ENCODE measurements at regions not wholly inside any gene's neighbourhood (a gene's known extent, or its start where the extent isn't known, plus 50 kb on each side); places are given as distances from the start of the nearest gene placed in this dataset.

GRCh38 chr12:66055837-66056319 is 74.7 kb downstream of the LLPH start:
- H3K27ac ChIP-seq (ENCODE audit: low read length): no peak overlapping the region
- no peak overlapping the region for H3K4me3 ChIP-seq (ENCODE audit: low read length)
- H3K36me3 ChIP-seq (ENCODE audit: control insufficient read depth, insufficient read depth, low read length): no peaks in the 10 kb centered on the region
- no peaks in the 10 kb centered on the region for H3K27me3 ChIP-seq (ENCODE audit: control insufficient read depth, insufficient read depth, low read length)
- DNase-seq: no peak
- no CpG with 5 or more reads among the region's 2 CpGs for WGBS (ENCODE audit: insufficient coverage, low lambda C conversion rate)
- H3K9me3 ChIP-seq (ENCODE audit: control insufficient read depth, low read depth, low read length): no peaks in the 10 kb centered on the region
- H3K4me1 ChIP-seq (ENCODE audit: control insufficient read depth, insufficient read depth, low read length): no peaks in the 10 kb centered on the region

- no CpG with 5 or more reads among the region's 1 CpG for WGBS (ENCODE audit: insufficient coverage, low lambda C conversion rate)
- no peak overlapping the region for H3K4me3 ChIP-seq (ENCODE audit: low read length)
- peaks cover 9% of the 10 kb centered on the region for H3K4me1 ChIP-seq (ENCODE audit: control insufficient read depth, insufficient read depth, low read length)
- H3K27ac ChIP-seq (ENCODE audit: low read length): no peak overlapping the region
- no peak for DNase-seq
- H3K27me3 ChIP-seq (ENCODE audit: control insufficient read depth, insufficient read depth, low read length): no peaks in the 10 kb centered on the region
- no peaks in the 10 kb centered on the region for H3K36me3 ChIP-seq (ENCODE audit: control insufficient read depth, insufficient read depth, low read length)
- H3K9me3 ChIP-seq (ENCODE audit: control insufficient read depth, low read depth, low read length): no peaks in the 10 kb centered on the region
Measured at GRCh38 chr12:66052988-66053615, 77.4 kb downstream of the LLPH start.

GRCh38 chr12:66051361-66051760 is 79.2 kb downstream of the LLPH start:
- H3K4me3 ChIP-seq (ENCODE audit: low read length): no peak overlapping the region
- 87% methylated on average over 4 of the region's 4 CpGs for WGBS (ENCODE audit: insufficient coverage, low lambda C conversion rate)
- H3K36me3 ChIP-seq (ENCODE audit: control insufficient read depth, insufficient read depth, low read length): no peaks in the 10 kb centered on the region
- H3K4me1 ChIP-seq (ENCODE audit: control insufficient read depth, insufficient read depth, low read length): peaks cover 9% of the 10 kb centered on the region
- no peaks in the 10 kb centered on the region for H3K9me3 ChIP-seq (ENCODE audit: control insufficient read depth, low read depth, low read length)
- H3K27ac ChIP-seq (ENCODE audit: low read length): no peak overlapping the region
- H3K27me3 ChIP-seq (ENCODE audit: control insufficient read depth, insufficient read depth, low read length): no peaks in the 10 kb centered on the region
- DNase-seq: no peak

GRCh38 chr12:66050610-66051009 is 79.9 kb downstream of the LLPH start:
- H3K36me3 ChIP-seq (ENCODE audit: control insufficient read depth, insufficient read depth, low read length): no peaks in the 10 kb centered on the region

GRCh38 chr12:66050283-66050576 is 80.3 kb downstream of the LLPH start:
- DNase-seq: no peak
- H3K27me3 ChIP-seq (ENCODE audit: control insufficient read depth, insufficient read depth, low read length): no peaks in the 10 kb centered on the region
- H3K4me1 ChIP-seq (ENCODE audit: control insufficient read depth, insufficient read depth, low read length): peaks cover 9% of the 10 kb centered on the region
- no peaks in the 10 kb centered on the region for H3K9me3 ChIP-seq (ENCODE audit: control insufficient read depth, low read depth, low read length)
- H3K36me3 ChIP-seq (ENCODE audit: control insufficient read depth, insufficient read depth, low read length): no peaks in the 10 kb centered on the region
- H3K27ac ChIP-seq (ENCODE audit: low read length): no peak overlapping the region
- H3K4me3 ChIP-seq (ENCODE audit: low read length): no peak overlapping the region

More at GRCh38 chr12:66050610-66051009, 79.9 kb downstream of the LLPH start:
- no CpG with 5 or more reads among the region's 1 CpG for WGBS (ENCODE audit: insufficient coverage, low lambda C conversion rate)
- H3K27me3 ChIP-seq (ENCODE audit: control insufficient read depth, insufficient read depth, low read length): no peaks in the 10 kb centered on the region
- H3K27ac ChIP-seq (ENCODE audit: low read length): no peak overlapping the region
- H3K4me3 ChIP-seq (ENCODE audit: low read length): no peak overlapping the region
- H3K9me3 ChIP-seq (ENCODE audit: control insufficient read depth, low read depth, low read length): no peaks in the 10 kb centered on the region
- no peak for DNase-seq
- peaks cover 9% of the 10 kb centered on the region for H3K4me1 ChIP-seq (ENCODE audit: control insufficient read depth, insufficient read depth, low read length)

- no peak overlapping the region for H3K27ac ChIP-seq (ENCODE audit: low read length)
- peaks cover 9% of the 10 kb centered on the region for H3K4me1 ChIP-seq (ENCODE audit: control insufficient read depth, insufficient read depth, low read length)
- no peaks in the 10 kb centered on the region for H3K36me3 ChIP-seq (ENCODE audit: control insufficient read depth, insufficient read depth, low read length)
- no peak overlapping the region for H3K4me3 ChIP-seq (ENCODE audit: low read length)
- H3K9me3 ChIP-seq (ENCODE audit: control insufficient read depth, low read depth, low read length): no peaks in the 10 kb centered on the region
- DNase-seq: peak in 1 of 2 donors; percentile 14
- H3K27me3 ChIP-seq (ENCODE audit: control insufficient read depth, insufficient read depth, low read length): no peaks in the 10 kb centered on the region
Measured at GRCh38 chr12:66049538-66050282, 80.8 kb downstream of the LLPH start.

- peak in 1 of 2 donors; percentile 18 for DNase-seq
- Histone ChIP-seq H3K4me1 (ENCODE audit: control insufficient read depth, insufficient read depth, low read length) (peaks cover 9% of the 10 kb centered on the region), H3K27me3 (ENCODE audit: control insufficient read depth, insufficient read depth, low read length) (no peaks in the 10 kb centered on the region), H3K4me3 (ENCODE audit: low read length) (no peak overlapping the region), H3K36me3 (ENCODE audit: control insufficient read depth, insufficient read depth, low read length) (no peaks in the 10 kb centered on the region), H3K27ac (ENCODE audit: low read length) (no peak overlapping the region), H3K9me3 (ENCODE audit: control insufficient read depth, low read depth, low read length) (no peaks in the 10 kb centered on the region)
- WGBS (ENCODE audit: insufficient coverage, low lambda C conversion rate): 36% methylated on average over 2 of the region's 9 CpGs
Measured at GRCh38 chr12:66048835-66049537, 81.6 kb downstream of the LLPH start.

- H3K9me3 ChIP-seq (ENCODE audit: control insufficient read depth, low read depth, low read length): no peaks in the 10 kb centered on the region
- no peaks in the 10 kb centered on the region for H3K36me3 ChIP-seq (ENCODE audit: control insufficient read depth, insufficient read depth, low read length)
- 90% methylated on average over 2 of the region's 8 CpGs for WGBS (ENCODE audit: insufficient coverage, low lambda C conversion rate)
- H3K4me1 ChIP-seq (ENCODE audit: control insufficient read depth, insufficient read depth, low read length): peaks cover 9% of the 10 kb centered on the region
- H3K27ac ChIP-seq (ENCODE audit: low read length): no peak overlapping the region
- H3K4me3 ChIP-seq (ENCODE audit: low read length): no peak overlapping the region
- H3K27me3 ChIP-seq (ENCODE audit: control insufficient read depth, insufficient read depth, low read length): no peaks in the 10 kb centered on the region
- no peak for DNase-seq
Measured at GRCh38 chr12:66048218-66048834, 82.2 kb downstream of the LLPH start.

GRCh38 chr12:66047411-66048021 is 83.0 kb downstream of the LLPH start:
- no peaks in the 10 kb centered on the region for H3K9me3 ChIP-seq (ENCODE audit: control insufficient read depth, low read depth, low read length)
- peaks cover 9% of the 10 kb centered on the region for H3K4me1 ChIP-seq (ENCODE audit: control insufficient read depth, insufficient read depth, low read length)
- peak in 1 of 2 donors; percentile 8 for DNase-seq
- H3K27me3 ChIP-seq (ENCODE audit: control insufficient read depth, insufficient read depth, low read length): no peaks in the 10 kb centered on the region
- WGBS (ENCODE audit: insufficient coverage, low lambda C conversion rate): no CpG with 5 or more reads among the region's 1 CpG
- no peak overlapping the region for H3K27ac ChIP-seq (ENCODE audit: low read length)
- H3K36me3 ChIP-seq (ENCODE audit: control insufficient read depth, insufficient read depth, low read length): no peaks in the 10 kb centered on the region
- H3K4me3 ChIP-seq (ENCODE audit: low read length): no peak overlapping the region

- DNase-seq: no peak
- H3K27ac ChIP-seq (ENCODE audit: low read length): no peak overlapping the region
- H3K9me3 ChIP-seq (ENCODE audit: control insufficient read depth, low read depth, low read length): no peaks in the 10 kb centered on the region
- no peak overlapping the region for H3K4me3 ChIP-seq (ENCODE audit: low read length)
- 100% methylated on average over 1 of the region's 3 CpGs for WGBS (ENCODE audit: insufficient coverage, low lambda C conversion rate)
- H3K36me3 ChIP-seq (ENCODE audit: control insufficient read depth, insufficient read depth, low read length): no peaks in the 10 kb centered on the region
- H3K4me1 ChIP-seq (ENCODE audit: control insufficient read depth, insufficient read depth, low read length): peaks cover 9% of the 10 kb centered on the region
- H3K27me3 ChIP-seq (ENCODE audit: control insufficient read depth, insufficient read depth, low read length): peaks cover under 1% of the 10 kb centered on the region
Measured at GRCh38 chr12:66045506-66045905, 85.0 kb downstream of the LLPH start.
